NCI-H1105 (cell line): ENCODE measurements at regions not wholly inside any gene's neighbourhood (a gene's known extent, or its start where the extent isn't known, plus 50 kb on each side); places are given as distances from the start of the nearest gene placed in this dataset.
A peak's percentile ranks its signal among the peaks of the same experiment; 100 is the strongest.
"Not testable (repeated sequence)": the region's sequence is repeated elsewhere in the genome, so short reads cannot be mapped to it uniquely, and the experiment has no call there.

Source experiments
- DNase-seq: peaks from one replicate; lab custom pipeline; 2025; lab: John Stamatoyannopoulos, UW

DNA sequence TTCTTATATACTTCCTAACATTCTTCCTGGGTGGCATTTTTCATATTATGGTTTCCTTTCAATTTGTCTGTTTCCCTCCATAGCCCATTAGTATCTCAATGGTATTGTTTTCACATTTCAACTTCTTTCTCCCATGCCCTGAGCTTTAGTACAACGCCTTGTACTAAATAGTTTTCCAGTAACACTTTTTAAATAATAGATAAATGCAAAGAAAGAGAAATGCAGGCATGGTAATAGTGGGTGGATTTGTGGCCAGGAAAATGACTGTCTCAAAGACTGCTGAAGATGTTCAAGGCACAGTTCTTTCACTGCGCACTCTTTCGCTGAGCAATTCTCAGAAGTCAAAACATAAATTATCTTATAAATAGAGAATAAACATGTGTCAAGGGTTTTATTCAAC lies 145.1 kb downstream of the LCA5 start:
- DNase-seq = no peak

DNA sequence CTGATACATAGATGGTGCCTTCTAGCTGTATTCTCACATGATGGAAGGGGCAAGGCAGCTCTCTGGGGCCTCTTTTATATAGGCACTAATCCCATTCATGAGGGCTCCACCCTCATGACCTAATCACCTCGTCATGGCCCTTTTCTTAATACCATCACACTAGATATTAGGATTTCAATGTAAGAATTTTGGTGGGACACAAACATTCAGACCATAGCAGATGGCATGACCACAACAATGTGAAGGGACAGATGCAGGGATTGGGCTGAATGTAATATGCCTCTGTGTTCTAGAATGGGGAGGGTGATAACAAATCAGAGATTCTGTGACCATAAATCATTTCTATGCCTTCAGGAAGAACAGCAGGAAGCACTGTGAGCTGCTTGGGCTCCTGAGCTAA lies 145.8 kb downstream of the LCA5 start:
- DNase-seq = no peak

DNA sequence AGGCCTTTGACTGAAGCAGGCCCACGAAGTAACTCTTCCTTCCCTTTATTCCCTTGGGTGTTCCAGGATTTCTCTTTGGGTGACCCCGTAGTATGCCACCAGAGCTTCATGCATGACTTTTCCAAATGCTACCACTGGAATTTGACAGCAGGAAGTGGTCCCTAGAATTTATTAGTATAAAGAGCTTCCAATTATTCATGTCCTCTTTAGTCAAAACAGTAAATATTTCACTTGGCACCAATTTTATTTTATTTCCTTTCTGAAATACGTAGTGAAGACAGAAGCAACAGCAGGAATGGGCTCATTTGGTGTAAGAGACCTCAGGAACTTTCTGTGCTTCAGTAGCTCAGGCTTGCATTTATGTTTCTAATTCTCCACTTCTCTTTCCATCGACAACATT lies 151.3 kb downstream of the LCA5 start:
- DNase-seq = no peak

DNA sequence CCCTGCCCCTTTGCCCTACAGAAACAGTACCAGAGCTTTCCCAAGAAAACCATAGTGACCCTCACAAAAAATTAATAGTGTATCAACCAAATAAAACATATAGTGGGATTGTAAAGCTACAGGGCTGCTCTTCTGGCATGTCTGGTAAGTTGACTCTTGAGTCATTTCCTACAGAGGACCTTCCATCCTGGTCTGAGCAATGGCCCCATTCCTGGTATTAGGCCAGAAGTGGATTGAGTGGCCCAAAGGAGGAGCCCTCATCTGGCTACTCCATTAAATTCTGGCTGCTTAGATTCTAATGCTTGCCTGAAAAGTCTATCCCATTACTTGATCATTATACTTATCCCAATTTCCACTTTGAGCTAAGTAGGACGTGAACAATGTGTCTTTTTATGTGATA lies 150.9 kb upstream of the HMGN3 start:
- DNase-seq = no peak

DNA sequence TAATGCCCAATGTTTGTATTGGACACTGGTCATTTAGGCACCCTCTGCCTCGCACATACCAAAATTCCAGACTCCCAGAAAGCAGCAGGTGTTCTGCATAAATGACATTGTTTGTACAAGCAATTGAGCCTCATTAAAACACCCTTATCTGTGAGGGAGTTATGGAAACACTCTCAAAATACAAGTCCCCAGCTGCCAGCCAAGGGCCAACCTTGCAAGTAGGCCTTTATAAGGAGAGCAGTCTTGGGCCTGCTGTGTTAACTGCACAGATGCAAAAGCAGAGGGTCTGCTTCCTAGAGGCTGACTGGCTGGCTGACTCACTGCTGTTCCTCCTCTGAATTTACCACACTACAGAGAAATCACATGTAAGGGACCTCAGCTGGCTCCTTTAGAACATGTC lies 150.4 kb upstream of the HMGN3 start:
- peak; percentile 96 for DNase-seq

DNA sequence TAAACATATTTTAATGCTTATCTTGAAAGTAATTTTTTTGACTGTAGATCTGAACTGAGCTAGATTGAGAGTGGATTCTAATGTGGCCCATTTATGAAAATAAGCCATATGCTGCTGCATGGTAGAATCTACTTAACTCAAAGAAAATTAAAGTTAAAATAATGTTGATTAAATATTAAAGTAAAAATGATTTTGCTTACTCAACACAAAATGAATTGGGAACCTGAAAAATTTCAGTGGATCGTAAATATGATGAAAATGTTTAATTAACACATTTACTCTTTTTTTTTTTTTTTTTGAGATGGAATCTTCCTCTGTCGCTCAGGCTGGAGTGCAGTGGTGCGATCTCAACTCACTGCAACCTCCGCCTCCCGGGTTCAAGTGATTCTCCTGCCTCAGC lies 144.5 kb upstream of the HMGN3 start:
- DNase-seq = no peak

DNA sequence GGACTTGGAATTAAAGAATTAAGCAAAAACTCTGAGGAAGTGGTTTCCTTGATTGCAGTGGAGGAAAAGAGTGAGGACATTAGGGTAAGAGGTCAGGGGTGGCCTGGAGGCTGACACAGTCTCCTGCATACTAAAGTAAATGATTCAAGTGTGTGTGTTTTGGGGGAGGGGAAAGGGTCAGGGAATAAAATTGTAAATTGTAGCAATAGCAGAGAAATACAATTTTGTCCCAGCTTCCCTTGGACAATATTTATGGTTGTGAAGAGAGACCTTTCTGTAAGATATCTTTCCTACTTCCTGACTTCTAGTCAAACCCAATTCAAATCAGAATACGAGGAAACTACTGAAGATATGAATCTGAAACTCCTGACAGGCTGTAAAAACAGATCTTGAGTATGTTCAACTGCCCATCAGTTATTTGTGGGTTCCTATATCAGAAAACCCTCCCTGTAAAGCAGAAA lies 143.4 kb upstream of the HMGN3 start:
- no peak for DNase-seq

DNA sequence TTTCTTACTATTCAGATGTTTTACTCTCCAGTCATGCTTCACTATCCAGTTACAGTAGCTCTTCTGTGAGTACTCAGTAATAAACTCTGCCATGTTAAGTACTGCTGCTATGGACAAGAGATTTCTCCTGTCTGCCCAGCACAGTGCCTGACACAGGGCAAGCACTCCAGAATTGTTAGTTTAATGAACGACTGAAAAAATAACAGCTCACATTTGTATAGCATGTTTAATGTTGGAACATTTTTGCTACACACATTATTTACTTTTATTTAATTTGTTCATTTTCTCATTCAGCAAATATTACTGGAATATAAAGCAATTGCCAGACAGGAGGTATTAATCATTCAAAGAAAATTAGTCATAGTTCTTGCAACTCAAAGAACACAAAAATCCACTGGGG lies 142.6 kb upstream of the HMGN3 start:
- DNase-seq = no peak

DNA sequence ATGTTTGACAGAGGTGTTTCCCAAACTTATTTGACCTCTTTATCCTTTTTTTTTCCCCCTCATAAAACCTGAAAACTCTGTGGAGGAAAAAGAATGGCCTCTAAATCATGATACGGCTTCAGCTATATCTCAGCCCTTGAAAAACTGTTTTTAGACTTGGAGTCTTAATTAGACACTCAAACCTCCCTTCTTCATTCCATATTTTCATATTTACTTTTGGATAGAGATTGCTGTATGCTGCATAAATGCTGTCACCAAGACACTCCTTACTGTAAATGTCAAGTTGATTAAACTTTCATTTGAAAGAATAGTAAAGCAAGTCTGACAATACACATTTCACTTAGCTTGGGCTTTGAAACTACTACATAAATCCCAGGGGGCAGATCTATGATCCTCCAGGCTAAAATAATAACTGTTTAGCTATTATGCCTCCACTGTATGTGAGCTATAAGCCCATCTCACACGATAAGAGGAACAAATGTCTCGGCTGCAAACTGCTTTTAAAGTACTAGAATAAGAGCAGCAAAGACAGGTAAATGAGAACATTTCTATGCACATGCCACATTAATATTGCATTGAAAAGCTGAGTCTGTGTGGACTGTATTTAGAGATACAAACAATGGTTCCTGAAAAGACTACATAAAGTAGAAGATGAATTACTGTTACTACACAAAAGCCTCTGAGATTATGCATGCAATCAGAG lies 141.3 kb upstream of the HMGN3 start:
- DNase-seq = no peak

DNA sequence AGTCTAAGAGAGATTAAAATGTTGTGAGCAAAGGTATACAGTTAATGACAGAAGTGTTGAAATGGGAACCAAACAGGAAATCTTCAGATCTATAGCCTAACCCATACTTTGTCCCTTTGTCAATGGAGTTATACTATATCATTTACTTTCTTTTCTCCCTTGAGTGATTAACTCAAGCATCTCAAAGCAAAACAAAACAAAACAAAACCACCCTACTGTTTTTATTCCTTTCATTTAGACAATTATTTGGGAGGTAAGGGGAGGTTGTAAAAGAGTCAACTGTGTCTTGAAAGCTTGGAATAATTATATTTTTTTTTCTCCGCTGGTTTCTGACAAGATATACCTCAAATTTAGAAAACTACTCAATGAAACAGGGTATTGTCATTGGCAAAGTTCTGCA lies 139.8 kb upstream of the HMGN3 start:
- no peak for DNase-seq

DNA sequence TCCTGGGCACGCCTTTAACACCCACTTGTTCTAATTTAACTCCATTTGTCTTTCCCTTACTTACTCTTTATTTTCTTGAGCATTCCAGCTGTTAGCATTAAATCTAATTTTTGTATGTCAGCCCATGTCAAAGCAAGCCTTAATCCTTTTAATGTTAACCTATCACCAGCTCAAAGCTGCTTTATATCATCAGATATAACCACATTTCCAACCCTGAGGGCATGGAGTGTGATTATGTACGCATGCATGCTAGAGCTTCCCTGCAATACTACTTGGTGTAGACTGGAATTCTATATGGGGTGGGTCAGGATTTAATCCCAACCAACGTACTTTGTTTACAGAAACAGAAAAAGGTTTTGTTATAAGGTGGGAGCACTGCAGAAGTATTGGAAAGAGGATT lies 139.4 kb upstream of the HMGN3 start:
- DNase-seq = no peak

DNA sequence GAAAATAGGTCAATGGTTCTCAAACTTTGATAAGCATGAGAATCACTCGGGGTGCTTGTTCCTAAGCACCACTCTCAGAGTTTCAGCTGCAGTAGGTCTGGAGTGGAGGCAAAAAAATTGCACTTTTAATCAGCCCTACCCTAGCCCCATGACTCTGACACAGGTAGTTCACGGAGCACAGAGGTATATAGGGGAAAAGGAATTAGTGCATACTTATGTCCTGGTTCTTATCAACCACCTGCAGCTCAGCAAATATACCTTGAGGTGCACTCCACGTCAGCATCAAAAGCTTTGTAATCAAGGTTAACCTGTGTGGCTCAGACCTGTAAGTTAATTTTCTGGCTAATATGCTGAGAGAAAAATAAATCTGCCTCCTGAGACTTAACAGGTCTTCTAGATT lies 138.8 kb upstream of the HMGN3 start:
- no peak for DNase-seq

DNA sequence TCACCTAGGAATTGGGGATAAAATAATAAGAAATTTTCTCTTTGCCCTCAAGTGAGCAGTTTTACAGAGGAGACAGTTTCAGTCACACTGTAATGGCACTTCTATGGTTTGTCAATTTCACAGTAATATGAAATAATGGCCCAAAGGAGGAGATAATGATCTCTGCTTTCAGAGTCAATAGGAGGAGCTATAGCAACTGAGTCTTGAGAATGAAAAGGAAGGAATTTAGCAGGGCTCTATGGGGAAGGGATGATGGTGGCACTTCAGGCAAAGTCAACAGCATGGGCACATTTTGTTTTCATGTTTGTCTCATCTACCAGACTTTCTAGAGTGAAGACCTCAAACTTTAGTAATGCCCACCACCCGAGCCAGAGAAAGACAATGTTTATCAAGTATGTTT lies 138.3 kb upstream of the HMGN3 start:
- DNase-seq = no peak

DNA sequence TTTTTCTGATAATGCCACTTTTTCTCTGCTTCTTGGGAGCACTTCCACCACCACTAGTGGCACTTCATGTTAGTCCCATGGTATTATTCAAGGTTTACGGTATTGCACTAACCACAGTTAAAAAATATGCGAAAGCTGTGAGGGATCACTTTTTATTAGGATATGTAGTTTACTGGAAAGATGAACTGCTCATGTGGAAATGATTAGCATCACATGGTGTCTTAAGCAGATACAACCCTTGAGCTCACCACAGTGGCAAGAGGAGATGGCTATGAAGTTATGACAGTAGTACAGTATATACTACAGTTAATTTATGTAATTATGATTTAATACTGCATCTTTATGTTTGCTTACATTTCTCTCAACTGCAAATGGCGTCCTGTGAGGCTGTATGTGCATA lies 134.5 kb upstream of the HMGN3 start:
- no peak for DNase-seq

DNA sequence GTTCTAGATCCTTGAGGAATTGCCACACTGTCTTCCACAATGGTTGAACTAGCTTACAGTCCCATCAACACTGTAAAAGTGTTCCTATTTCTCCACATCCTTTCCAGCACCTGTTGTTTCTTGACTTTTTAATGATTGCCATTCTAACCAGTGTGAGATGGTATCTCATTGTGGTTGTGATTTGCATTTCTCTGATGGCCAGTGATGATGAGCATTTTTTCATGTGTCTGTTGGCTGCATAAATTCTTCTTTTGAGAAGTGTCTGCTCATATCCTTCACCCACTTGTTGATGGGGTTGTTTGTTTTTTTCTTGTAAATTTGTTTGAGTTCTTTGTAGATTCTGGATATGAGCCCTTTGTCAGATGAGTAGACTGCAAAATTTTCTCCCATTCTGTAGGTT lies 129.0 kb upstream of the HMGN3 start:
- not testable (repeated sequence) for DNase-seq

DNA sequence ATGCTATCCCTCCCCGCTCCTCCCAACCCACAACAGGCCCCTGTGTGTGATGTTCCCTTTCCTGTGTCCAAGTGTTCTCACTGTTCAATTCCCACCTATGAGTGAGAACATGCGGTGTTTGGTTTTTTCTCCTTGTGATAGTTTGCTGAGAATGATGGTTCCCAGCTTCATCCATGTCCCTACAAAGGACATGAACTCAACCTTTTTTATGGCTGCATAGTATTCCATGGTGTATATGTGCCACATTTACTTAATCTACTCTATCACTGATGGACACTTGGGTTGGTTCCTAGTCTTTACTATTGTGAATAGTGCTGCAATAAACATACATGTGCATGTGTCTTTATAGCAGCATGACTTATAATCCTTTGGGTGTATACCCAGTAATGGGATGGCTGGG lies 126.6 kb upstream of the HMGN3 start:
- DNase-seq = not testable (repeated sequence)

DNA sequence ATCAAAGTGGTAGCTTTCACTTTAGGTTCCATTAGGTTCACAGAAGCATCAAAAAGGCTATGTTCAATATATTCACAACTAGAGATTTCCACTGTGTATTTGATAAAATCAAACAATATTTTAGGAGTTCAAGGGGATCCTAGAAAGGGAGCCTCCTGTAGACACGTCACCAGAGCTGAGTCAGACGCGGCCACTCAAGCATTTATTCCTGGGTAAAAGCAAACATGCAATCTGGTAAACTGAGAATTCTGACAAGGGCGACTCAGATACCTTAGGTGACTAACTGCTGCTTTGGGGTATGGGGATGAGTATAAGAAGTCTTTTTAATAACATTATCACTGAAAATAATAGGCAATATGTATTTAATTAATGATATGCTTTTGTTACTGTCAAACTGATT lies 118.7 kb upstream of the HMGN3 start:
- no peak for DNase-seq

DNA sequence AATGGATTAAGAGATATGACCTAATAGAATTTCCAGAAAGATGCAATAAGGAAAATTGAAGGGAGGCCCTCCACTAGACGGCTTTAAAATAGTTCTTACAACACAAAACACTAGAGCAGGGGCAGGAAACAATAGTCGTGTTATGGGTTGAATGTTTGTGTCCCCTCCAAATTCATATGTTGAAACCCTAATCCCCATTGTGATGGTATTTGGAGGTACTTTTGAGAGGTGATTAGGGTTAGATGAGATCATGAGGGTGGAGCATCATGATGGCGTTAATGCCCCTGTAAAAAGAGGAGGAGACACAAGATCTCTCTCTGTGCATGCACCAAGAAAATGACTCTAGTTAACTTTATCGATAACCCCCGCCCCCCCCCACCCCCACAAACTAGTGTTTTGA lies 104.0 kb upstream of the HMGN3 start:
- DNase-seq = no peak

DNA sequence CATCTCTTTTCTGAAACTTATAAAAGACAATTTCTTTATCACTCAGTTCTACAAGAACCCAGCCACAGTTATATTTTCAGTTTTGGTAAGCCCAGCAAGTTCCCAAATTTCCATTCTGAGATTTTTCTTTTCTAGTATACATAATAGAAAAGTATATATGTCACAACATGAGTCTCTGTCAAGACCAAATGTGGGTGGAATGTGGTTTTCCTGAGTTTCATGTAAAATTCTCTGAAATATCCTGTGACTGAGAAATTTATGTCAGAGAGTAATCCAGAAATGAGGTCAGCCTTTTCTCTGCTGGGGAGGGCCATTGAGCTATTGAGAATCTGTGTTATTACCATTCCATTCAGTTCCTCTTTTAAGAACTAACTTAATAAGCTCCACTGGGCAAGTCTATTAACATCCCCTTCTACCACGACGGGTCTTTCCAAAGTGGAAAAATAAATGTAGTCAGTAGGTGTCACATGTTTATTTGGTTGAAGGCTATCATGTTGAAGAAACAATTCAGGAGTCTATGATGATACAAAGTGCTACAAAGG lies 100.7 kb upstream of the HMGN3 start:
- no peak for DNase-seq

DNA sequence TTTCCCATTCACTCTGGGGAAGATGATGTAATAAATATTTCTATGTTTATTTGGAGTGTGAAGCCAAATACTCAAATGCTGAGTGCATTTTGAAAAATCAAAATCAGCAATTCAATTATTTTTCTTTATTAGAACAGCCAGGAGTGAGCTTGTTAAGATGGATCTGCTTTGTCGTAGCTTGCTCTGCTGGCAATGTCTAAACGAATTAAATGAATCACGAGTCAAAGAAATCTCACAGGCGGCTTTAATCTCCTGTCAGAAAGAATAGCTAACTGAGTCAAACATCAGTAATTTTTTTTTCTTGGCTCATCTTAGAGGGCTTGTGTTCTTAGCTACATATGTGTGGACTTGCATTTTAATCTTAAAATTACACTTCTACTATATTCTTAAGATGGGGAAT lies 100.2 kb upstream of the HMGN3 start:
- no peak for DNase-seq

DNA sequence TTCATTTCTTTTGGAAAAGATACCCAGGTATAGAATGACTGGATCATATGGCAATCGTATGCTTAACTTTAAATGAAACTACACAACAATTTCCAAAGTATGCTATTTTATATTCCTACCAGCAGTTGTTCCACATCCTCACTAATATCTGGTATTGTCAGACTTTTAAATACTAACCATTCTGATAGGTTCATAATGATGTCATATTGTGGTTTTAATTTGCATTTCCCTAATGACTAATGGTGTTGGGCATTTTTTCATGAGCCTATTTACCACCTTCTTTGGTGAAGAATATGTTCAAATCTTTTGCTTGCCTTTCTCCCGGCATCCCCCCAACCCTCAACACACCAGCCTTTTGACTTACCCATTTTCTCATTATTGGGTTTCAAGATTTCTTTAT lies 96.2 kb upstream of the HMGN3 start:
- DNase-seq = no peak

DNA sequence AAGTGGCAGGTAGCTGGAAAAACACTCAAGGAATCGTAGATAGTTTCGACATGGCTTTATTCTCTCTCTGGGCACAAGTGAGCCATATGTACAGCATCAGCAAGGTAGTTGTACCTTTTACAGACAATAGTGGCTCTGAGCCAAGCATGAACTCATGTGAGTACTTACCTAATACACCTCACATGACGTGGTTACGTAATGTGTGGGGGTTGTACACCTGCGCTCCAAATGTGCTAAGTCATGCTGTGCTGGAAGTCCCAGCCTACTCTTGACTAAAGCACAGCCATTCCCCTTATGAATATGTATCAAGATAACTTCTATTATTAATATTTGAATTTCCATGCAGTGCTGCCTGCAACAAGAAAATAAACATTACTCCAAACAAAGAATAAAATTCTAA lies 78.8 kb upstream of the HMGN3 start:
- no peak for DNase-seq

DNA sequence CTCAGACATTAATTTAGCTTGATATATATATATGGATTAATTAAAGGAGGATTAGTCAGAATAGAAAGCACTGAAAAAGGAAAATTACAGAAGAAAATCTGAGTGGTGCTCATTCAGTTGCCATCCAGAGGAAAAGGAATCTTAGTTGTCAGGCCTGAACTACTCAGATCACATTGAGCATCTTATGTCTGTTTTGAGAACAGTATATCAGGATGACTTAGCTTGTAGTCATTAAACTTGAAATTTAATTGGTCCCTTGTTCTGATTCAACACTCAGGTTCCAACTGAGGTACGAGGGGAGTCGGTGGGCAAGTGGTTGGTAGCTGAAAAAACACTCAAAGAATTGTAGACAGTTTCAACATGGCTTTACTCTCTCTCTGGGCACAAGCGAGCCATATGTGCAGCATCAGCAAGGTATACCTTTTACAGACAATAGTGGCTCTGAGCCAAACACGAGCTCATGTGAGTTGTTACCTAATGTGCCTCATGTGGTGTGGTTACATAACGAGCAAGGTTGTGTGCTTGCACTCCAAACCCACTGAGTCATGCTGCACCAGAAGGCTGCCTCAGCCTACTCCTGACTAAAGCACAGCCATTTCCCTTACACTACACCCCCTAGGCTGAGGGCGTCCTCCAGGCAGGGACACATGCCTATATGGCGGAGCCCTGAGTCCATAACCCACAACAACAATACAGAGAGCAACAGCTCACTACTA lies 73.0 kb upstream of the HMGN3 start:
- no peak for DNase-seq

DNA sequence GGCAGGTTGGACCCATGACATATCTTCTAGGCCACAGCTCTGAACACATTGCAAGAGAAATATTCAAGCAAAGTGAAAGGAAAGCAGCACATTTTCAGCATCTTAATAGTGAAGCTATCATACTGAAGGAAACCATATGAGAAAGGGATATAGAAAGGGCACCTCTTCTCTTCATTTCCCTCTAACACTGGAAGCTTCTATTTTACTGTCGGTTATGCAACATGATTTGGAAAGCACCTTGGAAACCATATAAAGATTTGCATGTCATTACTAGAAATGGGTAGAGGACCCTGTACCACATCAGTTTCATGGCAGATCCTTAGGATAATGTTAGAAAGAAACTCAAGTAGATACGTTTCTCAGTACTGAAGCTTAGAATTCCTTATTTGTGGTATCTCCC lies 70.5 kb upstream of the HMGN3 start:
- no peak for DNase-seq
